KOPT-K1 (cell line): ENCODE measurements at regions not wholly inside any gene's neighbourhood (a gene's known extent, or its start where the extent isn't known, plus 50 kb on each side); places are given as distances from the start of the nearest gene placed in this dataset.
"Not testable (repeated sequence)": the region's sequence is repeated elsewhere in the genome, so short reads cannot be mapped to it uniquely, and the experiment has no call there.

ENCODE experiments used
- H3K27ac ChIP-seq: fragments of 200-600 bp; sonication (generic); 2 replicates; pipeline ENCODE4 v1.5.1; 2016; ENCODE audit warnings: antibody characterized with exemption, mild to moderate bottlenecking, low read depth, low read length; ENCODE audit not compliant: poor library complexity, severe bottlenecking
- H3K36me3 ChIP-seq: fragments of 200-600 bp; sonication (generic); 2 replicates; pipeline ENCODE4 v1.5.1; 2017; ENCODE audit warnings: antibody characterized with exemption, mild to moderate bottlenecking, low read length, moderate library complexity; ENCODE audit not compliant: insufficient read depth
- H3K9me3 ChIP-seq: fragments of 200-600 bp; sonication (generic); 2 replicates; pipeline ENCODE4 v1.5.1; 2017; ENCODE audit warnings: antibody characterized with exemption, low read length, mild to moderate bottlenecking; ENCODE audit not compliant: insufficient read depth, poor library complexity, severe bottlenecking

DNA sequence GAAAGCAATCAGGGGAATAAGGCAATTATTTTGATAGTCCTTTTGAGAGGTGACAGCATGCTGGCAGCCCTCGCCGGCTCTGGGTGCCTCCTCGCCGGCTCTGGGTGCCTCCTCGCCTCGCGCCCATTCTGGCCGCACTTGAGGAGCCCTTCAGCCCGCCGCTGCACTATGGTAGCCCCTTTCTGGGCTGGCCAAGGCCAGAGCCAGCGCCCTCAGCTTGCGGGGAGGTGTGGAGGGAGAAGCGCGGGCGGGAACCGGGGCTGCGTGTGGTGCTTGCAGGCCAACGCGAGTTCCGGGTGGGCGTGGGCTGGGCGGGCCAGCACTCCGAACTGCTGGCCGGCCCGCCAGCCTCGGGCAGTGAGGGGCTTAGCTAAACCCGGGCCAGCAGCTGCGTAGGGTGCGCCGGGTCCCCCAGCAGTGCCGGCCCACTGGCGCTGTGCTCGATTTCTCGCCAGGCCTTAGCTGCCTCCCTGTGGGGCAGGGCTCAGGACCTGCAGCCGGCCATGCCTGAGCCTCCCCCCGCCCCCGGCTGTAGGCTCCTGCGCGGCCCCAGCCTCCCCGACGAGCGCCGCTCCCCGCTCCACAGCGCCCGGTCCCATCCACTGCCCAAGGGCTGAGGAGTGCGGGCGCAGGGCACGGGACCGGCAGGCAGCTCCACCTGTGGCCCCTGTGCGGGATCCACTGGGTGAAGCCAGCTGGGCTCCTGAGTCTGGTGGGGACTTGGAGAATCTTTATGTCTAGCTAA is 193.5 kb downstream of the ADCYAP1 start:
- not testable (repeated sequence) for H3K9me3 ChIP-seq, H3K27ac ChIP-seq, H3K36me3 ChIP-seq

DNA sequence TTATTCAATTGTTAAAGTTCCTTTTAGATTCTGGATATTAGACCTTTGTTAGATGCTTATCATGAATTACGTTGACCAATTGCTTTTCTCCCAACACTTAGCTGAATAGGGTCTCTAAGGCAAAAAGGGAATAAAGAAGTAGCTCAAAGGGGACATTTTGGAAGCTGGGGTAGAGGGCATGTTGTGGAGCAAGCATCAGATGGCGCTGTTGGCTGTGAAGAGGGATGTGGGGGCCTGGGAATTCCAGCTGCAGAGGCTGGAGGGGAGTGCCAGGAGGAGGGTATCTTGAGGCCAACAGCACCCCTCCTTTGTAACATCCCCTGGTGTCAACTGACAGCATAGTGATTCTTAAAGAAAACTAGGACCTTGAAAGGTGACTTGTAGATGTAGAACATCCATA is 198.2 kb downstream of the ADCYAP1 start:
- no peaks in the 10 kb centered on the region for H3K9me3 ChIP-seq
- H3K27ac ChIP-seq: no peak overlapping the region
- no peaks in the 10 kb centered on the region for H3K36me3 ChIP-seq

DNA sequence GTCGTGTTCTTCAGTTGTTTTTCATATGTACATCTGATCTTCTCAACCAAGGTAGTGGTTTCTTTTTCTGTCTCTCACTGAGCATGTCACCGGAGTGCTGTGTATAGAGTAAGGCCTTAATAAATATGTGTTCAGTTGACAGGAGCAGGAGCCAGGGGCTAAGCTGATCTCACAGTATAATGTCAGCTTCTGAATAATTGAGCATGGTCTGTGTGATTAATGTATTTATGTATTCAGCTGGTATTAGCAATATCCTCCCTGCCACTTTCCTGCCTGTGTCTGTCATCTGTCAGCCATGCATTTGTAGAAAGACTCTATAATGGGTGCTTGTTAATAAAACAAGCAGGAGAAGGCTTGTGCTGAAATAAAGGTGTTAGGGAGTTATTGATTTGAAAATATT is 198.9 kb downstream of the ADCYAP1 start:
- Histone ChIP-seq H3K9me3 (no peaks in the 10 kb centered on the region), H3K36me3 (no peaks in the 10 kb centered on the region), H3K27ac (no peak overlapping the region)

DNA sequence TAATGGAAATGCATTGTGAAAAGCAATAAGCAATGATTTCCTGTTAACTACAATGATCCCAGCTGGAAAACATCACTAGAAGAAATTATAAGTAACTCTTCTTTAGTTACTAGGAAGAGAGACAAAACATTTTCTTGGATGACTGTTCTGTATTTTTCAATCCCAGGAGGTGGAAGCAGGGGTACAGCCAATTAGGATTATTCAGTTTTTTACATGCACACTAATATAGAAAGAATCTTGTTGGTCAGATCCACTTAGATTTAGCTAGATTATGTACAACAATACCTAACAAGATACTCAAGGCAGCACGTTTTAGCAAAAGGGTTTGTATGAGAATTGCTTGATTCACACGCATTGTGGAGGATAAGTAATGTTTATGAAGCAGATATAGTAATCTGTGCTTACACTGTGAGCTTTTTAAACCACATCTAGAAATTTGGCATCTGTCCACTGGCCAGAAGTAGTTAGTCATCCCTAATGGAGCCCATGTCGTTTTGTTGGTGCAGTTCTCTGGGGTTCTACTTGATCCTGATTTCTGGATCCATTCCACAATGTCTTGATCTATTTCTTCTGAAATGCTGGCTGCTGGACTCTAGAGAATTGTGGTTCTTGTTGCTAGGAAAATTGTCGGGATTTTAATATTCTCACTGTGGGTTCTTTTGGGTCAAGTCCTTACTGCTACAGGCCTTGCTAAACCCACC is 199.7 kb downstream of the ADCYAP1 start:
- no peaks in the 10 kb centered on the region for H3K9me3 ChIP-seq
- H3K27ac ChIP-seq: no peak overlapping the region
- H3K36me3 ChIP-seq: no peaks in the 10 kb centered on the region

DNA sequence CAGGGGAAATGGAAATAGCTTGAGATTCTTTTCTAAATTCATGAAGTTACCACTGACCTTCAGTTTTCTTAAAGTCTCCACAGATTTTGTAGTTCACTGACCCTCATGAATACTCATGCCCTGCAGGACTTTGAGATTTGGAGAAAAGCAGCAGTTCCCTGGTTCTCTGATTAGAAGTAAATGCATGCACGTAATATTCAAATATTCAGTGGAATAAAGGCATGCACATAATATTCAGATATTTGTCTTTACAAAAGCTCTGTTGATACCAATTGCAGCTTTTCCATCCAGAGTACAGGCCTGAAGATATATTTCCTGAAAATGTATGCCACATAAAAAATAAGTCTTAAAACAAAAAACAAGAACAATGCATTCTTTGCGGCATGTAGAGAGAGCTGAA is 219.8 kb downstream of the ADCYAP1 start:
- no peaks in the 10 kb centered on the region for H3K36me3 ChIP-seq
- H3K9me3 ChIP-seq: no peaks in the 10 kb centered on the region

DNA sequence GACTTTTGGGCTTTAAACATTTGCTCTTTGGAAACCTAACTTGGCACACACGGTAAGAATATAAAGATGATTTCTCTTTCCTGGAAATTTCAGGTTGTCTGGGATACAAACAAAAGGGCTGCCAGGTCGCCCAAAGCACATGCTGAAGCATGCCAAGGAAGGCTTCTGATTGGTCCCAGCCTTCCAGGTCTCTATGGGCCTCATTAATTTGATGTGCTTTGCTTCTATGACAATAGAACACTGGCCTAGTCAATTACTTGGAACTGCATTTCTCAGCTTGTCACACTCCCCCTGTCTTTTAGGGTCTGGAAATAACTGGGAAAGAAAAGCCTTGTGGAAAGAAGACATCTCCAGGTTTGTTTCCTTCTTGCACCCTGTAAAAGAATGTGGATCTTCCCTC is 228.9 kb downstream of the ADCYAP1 start:
- no peak overlapping the region for H3K27ac ChIP-seq
- H3K36me3 ChIP-seq: no peaks in the 10 kb centered on the region
- peaks cover 3% of the 10 kb centered on the region for H3K9me3 ChIP-seq

More for the DNA sequence above, 219.8 kb downstream of the ADCYAP1 start:
- H3K27ac ChIP-seq: no peak overlapping the region

DNA sequence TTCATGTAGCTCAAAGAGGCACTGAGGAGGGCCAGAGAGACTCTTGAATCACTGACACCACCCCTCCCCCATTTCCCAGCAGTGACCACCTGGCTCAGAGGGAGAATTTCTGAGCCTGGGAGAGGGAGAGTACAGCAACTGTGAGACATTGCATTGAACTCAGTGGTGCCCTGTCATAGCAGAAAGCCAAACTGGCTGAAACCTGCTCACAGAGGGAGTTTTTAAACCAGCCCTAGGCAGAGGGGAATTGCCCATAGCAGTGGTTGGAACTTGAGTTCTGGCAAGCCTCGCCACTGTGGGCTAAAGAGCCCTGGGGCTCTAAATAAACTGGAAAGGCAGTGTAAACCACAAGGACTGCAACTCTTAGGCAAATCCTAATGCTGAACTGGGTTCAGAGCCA is 243.1 kb downstream of the ADCYAP1 start:
- no peaks in the 10 kb centered on the region for H3K36me3 ChIP-seq
- no peak overlapping the region for H3K27ac ChIP-seq
- no peaks in the 10 kb centered on the region for H3K9me3 ChIP-seq

DNA sequence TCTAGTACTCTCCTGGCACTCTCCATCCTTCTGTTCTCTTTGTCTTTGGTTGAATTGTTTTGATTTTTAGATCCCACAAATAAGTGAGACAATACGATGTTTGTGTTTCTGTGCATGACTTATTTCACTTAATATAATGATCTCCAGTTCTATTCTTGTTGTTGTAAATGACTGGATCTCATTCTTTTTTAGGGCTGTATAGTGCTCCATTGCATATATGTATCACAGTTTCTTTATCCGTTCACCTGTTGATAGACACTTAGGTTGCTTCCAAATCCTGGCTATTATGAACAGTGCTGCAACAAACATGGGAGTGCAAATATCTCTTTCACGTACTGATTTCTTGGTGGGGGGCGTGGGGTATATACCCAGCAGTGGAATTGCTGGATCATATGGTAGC is 245.0 kb downstream of the ADCYAP1 start:
- H3K36me3 ChIP-seq: no peaks in the 10 kb centered on the region
- H3K27ac ChIP-seq: no peak overlapping the region
- no peaks in the 10 kb centered on the region for H3K9me3 ChIP-seq

DNA sequence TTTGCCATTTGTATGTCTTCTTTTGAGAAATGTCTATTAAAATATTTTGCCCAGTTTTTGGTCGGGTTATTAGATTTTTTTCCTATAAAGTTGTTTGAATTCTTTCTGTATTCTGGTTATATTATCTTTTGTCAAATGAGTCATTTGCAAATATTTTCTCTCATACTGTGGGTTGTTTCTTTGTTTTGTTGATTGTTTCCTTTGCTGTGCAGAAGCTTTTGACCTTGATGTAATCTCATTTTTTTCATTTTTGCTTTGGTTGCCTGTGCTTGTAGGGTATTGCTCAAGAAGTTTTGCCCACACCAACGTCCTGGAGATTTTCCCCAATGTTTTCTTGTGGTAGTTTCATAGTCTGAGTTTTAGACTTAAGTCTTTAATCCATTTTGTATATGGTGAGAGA is 245.7 kb downstream of the ADCYAP1 start:
- Histone ChIP-seq H3K36me3 (no peaks in the 10 kb centered on the region), H3K27ac (no peak overlapping the region), H3K9me3 (no peaks in the 10 kb centered on the region)

DNA sequence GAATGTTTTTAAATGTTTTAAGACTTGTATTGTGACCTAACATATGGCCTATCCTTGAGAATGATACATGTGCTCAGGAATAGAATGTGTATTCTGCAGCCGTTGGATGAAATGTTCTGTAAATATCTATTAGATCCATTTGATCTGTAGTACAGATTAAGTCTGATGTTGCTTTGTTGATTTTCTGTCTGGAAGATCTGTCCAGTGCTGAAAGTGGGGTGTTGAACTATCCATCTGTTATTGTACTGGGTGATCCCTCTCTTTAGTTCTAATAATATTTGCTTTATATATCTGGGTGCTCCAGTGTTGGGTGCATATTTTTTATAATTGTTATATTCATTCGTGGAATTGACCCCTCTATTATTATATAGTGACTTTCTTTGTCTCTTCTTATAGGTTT is 248.3 kb downstream of the ADCYAP1 start:
- H3K36me3 ChIP-seq, H3K27ac ChIP-seq, H3K9me3 ChIP-seq: not testable (repeated sequence)

DNA sequence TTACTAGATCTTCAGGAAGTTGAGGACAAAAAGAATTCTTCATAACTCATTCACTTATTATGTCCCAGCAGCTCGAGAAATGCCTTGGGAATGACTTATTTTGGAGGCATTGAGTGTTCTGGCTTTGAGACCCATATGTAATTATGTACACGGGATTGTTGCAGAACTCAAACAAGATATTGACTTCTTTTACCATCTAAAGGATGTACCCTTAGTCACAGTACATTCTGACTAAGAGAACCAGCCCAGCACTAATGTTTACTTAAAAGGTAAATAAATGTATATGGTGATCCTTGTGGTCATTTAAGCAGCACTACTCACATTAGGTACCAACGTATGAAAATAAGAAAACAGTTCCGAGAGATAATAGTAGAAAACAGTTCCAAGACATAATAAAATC is 268.9 kb downstream of the ADCYAP1 start:
- H3K9me3 ChIP-seq: no peaks in the 10 kb centered on the region
- H3K27ac ChIP-seq: no peak overlapping the region
- H3K36me3 ChIP-seq: no peaks in the 10 kb centered on the region

DNA sequence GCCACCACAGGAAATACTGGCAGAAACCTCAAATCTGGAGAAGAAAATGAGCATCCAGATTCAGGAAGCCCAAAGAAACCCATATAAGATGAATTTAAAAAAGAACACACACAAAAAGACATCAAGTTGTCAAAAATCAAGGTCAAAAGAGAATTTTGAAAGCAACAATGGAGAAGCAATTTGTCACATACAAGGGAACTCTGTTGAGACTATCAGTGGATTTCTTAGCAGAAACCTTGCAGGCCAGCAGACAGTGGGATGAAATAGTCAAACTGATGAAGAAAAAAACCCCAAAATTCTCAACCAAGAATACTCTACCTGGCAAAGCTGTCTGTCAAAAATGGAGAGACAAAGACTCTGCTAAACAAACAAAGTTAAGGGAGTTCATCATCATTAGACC is 272.6 kb downstream of the ADCYAP1 start:
- no peaks in the 10 kb centered on the region for H3K36me3 ChIP-seq
- no peaks in the 10 kb centered on the region for H3K9me3 ChIP-seq
- no peak overlapping the region for H3K27ac ChIP-seq

DNA sequence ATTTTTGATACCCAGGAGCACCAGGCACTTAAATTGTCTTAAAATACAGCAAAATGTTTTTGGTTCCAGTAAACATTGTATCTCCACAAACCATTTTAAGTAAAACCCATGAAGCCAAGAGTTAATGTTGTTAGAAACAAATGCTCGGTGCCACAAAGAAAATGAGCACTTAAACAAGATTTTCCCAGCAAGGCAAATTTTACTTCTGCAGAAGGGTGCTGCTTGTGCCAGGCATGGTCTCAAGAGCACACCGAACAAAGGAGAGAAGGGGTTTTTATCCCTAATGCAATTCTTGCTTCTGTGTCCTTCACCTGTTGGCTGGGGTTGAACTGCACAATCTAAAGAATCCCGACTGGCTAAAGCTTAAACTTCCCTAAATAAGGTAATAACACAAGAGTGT is 286.7 kb downstream of the ADCYAP1 start:
- Histone ChIP-seq H3K9me3 (no peaks in the 10 kb centered on the region), H3K36me3 (no peaks in the 10 kb centered on the region), H3K27ac (no peak overlapping the region)

DNA sequence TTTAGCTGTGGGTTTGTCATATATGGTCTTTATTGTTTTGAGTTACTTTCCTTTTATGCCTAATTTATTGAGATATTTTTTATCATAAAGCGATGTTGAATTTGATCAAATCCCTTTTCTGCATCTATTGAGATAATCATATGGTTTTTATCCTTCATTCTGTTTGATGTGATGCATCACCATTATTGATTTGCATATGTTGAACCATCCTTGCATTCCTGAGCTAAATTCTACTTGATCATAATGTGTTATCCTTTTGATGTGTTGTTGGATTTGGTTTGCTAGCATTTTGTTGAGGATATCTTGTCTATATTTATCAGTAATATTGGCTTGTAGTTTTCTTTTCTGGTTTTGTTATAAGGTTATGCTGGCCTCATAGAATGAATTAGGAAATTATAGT is 308.5 kb downstream of the ADCYAP1 start:
- peaks cover 6% of the 10 kb centered on the region for H3K9me3 ChIP-seq
- no peak overlapping the region for H3K27ac ChIP-seq
- H3K36me3 ChIP-seq: no peaks in the 10 kb centered on the region

DNA sequence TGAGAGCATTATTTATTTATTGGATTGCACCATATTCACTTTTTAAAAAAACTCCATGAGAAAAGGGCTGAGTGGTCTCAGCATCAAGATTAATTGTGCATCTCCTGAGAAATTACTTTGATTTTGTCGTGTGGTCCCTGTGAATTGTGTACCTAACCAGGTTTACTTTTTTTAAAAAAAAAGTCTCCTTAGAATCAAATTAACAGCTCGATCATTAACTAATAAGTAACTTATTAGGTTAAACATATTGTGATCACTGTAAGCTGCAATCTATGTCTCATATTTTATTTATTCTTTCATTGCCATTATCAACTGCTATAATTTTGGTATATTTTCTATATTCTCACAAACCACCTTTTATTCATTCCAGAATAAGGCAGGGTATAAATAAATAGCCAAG is 318.2 kb downstream of the ADCYAP1 start:
- H3K36me3 ChIP-seq: no peaks in the 10 kb centered on the region
- no peaks in the 10 kb centered on the region for H3K9me3 ChIP-seq
- no peak overlapping the region for H3K27ac ChIP-seq

DNA sequence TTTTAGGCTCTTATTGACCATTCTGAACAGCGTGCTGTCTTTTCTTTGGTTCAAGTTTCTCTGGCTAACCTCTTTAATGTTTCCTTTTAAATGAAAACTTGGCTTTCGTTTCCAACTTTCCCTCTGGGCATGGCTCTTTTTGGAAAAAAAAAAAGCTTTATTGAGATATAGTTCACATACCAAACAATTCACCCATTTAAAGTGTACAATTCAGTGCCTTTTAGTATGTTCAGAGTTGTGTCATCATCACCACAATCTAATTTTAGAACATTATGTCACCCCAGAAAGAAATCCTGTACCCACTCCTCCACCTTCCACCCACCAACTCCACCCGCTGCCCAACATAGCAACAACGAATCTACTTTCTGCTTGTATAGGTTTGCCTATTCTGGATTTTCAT is 322.4 kb downstream of the ADCYAP1 start:
- no peaks in the 10 kb centered on the region for H3K9me3 ChIP-seq
- H3K27ac ChIP-seq: no peak overlapping the region
- H3K36me3 ChIP-seq: no peaks in the 10 kb centered on the region
